Keratinocyte (primary cell): ENCODE measurements at regions not wholly inside any gene's neighbourhood (a gene's known extent, or its start where the extent isn't known, plus 50 kb on each side); places are given as distances from the start of the nearest gene placed in this dataset.

ENCODE experiments used
- CTCF ChIP-seq, 3 experiments: IDR thresholded peaks in 1 of 3; conservative IDR thresholded peaks in 1 of 3; optimal IDR thresholded peaks in 1 of 3; 2 replicates in 2 of 3; 3 replicates in 1 of 3; pipeline versions ENCODE3 to v1.5.1; 2011; ENCODE audit warnings: low read length in 3 of 3, mild to moderate bottlenecking in 3 of 3, moderate library complexity in 2 of 3, control low read depth in 1 of 3, inconsistent platforms in 1 of 3; ENCODE audit not compliant: insufficient read depth in 2 of 3; ENCODE audit errors: extremely low read depth in 1 of 3
- EZH2 ChIP-seq: IDR thresholded peaks from one replicate; pipeline ENCODE4 v1.6.1; 2012; ENCODE audit warnings: inconsistent platforms, mild to moderate bottlenecking, low read length, moderate library complexity

GRCh38 chr12:107384645-107385044 is 291.3 kb upstream of the CRY1 start:
- TF ChIP-seq CTCF (optimal IDR thresholded peaks at IDR 0.05 in 1 of 3, IDR thresholded peaks at IDR 0.05 in 1 of 3, conservative IDR thresholded peaks at IDR 0.05 in 1 of 3; ENCODE audit: extremely low read depth in 1 of 3, insufficient read depth in 2 of 3, low read length in 3 of 3) = no peak
- TF ChIP-seq EZH2 = no peak
